Panc1 (cell line): ENCODE measurements at regions not wholly inside any gene's neighbourhood (a gene's known extent, or its start where the extent isn't known, plus 50 kb on each side); places are given as distances from the start of the nearest gene placed in this dataset.

Experiments used
- ATAC-seq: fragments of 200-7000 bp; cut with Tn5 transposase; 2 replicates; pipeline ENCODE4 v1.9.1; 2020; ENCODE audit warnings: mild to moderate bottlenecking, moderate library complexity
- BruUV-seq: library from RNA; stranded (reverse); fragments of 400-500 nt; replicated peaks from 2 replicates; lab custom pipeline; 2021; lab: Mats Ljungman, UMichigan
- CTCF ChIA-PET: fragments of 300-600 bp; sonication (Branson Sonifier 250); formaldehyde crosslinking; loops from one replicate; lab custom pipeline; 2022; ENCODE audit warnings: antibody characterized with exemption; lab: Charles Lee
- POLR2A ChIA-PET: fragments of 300-600 bp; sonication (Branson Sonifier 250); formaldehyde crosslinking; loops from one replicate; lab custom pipeline; 2022; ENCODE audit warnings: antibody characterized with exemption; lab: Charles Lee
- DNase-seq: peaks from one replicate; pipeline ENCODE4 v3.0.0-alpha.2; 2010; ENCODE audit warnings: low read depth, low spot score
- H3K27ac ChIP-seq: 2 replicates; pipeline ENCODE4 v1.5.1; 2011; ENCODE audit warnings: mild to moderate bottlenecking, low read length, inconsistent platforms
- H3K27me3 ChIP-seq: fragments of 200-500 bp; sonication (Bioruptor generic); 2 replicates; pipeline ENCODE4 v1.6.0; 2014; ENCODE audit warnings: low read length, inconsistent platforms; ENCODE audit not compliant: control insufficient read depth, insufficient read depth
- H3K36me3 ChIP-seq: fragments of 200-500 bp; sonication (Bioruptor generic); 2 replicates; pipeline ENCODE4 v1.5.1; 2014; ENCODE audit warnings: inconsistent platforms, mild to moderate bottlenecking, low read length, moderate library complexity; ENCODE audit not compliant: control insufficient read depth, insufficient read depth
- H3K4me1 ChIP-seq: 2 replicates; pipeline ENCODE4 v1.5.1; 2011; ENCODE audit warnings: inconsistent platforms, mild to moderate bottlenecking, low read length, moderate library complexity; ENCODE audit not compliant: control insufficient read depth, insufficient read depth
- H3K4me3 ChIP-seq, 2 experiments: 2 replicates each; pipeline ENCODE4 v1.5.1; 2011 to 2012; ENCODE audit warnings: low read depth in 2 of 2, low read length in 2 of 2, mild to moderate bottlenecking in 2 of 2, inconsistent platforms in 1 of 2, moderate library complexity in 1 of 2
- H3K9me3 ChIP-seq: fragments of 200-500 bp; sonication (Bioruptor generic); 2 replicates; pipeline ENCODE4 v1.5.1; 2014; ENCODE audit warnings: low read depth, mild to moderate bottlenecking, inconsistent platforms, low read length, moderate library complexity; ENCODE audit not compliant: control insufficient read depth, insufficient read depth
- CTCF ChIP-seq: fragments of 450-650 bp; IDR thresholded peaks from 2 replicates; pipeline ENCODE4 v1.5.1; 2017; ENCODE audit warnings: mild to moderate bottlenecking
- POLR2AphosphoS5 ChIP-seq: IDR thresholded peaks from 2 replicates; pipeline ENCODE4 v1.6.1; 2012; ENCODE audit warnings: mild to moderate bottlenecking, low read depth, low read length, moderate library complexity
- REST ChIP-seq, 2 experiments: IDR thresholded peaks; 2 replicates each; pipeline ENCODE4 v1.6.1; 2011 to 2012; ENCODE audit warnings: low read depth in 2 of 2, control low read depth in 1 of 2, low read length in 1 of 2, mild to moderate bottlenecking in 1 of 2, moderate library complexity in 1 of 2; ENCODE audit not compliant: insufficient read depth in 1 of 2
- SIN3A ChIP-seq: IDR thresholded peaks from 2 replicates; pipeline ENCODE4 v1.6.1; 2012; ENCODE audit warnings: low read depth, mild to moderate bottlenecking, low read length, moderate library complexity, borderline replicate concordance; ENCODE audit not compliant: insufficient read depth
- TCF7L2 ChIP-seq: IDR thresholded peaks from 2 replicates; pipeline ENCODE4 v1.6.1; 2011; ENCODE audit warnings: mild to moderate bottlenecking, low read depth, low read length, inconsistent platforms
- in situ Hi-C: cut with HindIII; loops from 2 replicates; pipeline ENCODE4 v1.10.0; 2016; ENCODE audit warnings: low sequenced_read_pairs, low pct_unique_long_range_greater_than_20kb
- intact Hi-C: fragments of 100-400 bp; cut with micrococcal nuclease; formaldehyde crosslinking; loops from one replicate; pipeline ENCODE4 v1.10.0; 2022; ENCODE audit not compliant: unreplicated experiment

GRCh38 chr9:99537996-99538395, 283.7 kb upstream of the NR4A3 start:
- TF ChIP-seq POLR2AphosphoS5, result no peak
- no peak for TF ChIP-seq TCF7L2
- TF ChIP-seq REST (IDR thresholded peaks at IDR 0.05; ENCODE audit: insufficient read depth in 1 of 2, low read depth in 2 of 2, low read length in 1 of 2), result no peak
- no peak for TF ChIP-seq SIN3A
- TF ChIP-seq CTCF, result no peak
- no peak for ATAC-seq
- BruUV-seq, result no TSS peak
- CTCF ChIA-PET, result no interaction called here
- DNase-seq, result no peak
- POLR2A ChIA-PET, result no interaction called here
- in situ Hi-C loops, result no loop called here
- Histone ChIP-seq H3K36me3 (no peaks in the 10 kb centered on the region), H3K27ac (no peak overlapping the region), H3K4me1 (no peaks in the 10 kb centered on the region), H3K9me3 (no peaks in the 10 kb centered on the region), H3K27me3 (no peaks in the 10 kb centered on the region), H3K4me3 (no peak overlapping the region)
- intact Hi-C loops, result no loop called here

- ChIA-PET POLR2A (no interaction called here), CTCF (no interaction called here)
- H3K27ac ChIP-seq, result no peak overlapping the region
- TF ChIP-seq SIN3A, result no peak
- no peak for TF ChIP-seq TCF7L2
- TF ChIP-seq CTCF, result no peak
- TF ChIP-seq POLR2AphosphoS5, result no peak
- no peak for TF ChIP-seq REST (IDR thresholded peaks at IDR 0.05; ENCODE audit: insufficient read depth in 1 of 2, low read depth in 2 of 2, low read length in 1 of 2)
- H3K4me3 ChIP-seq, result no peak overlapping the region
- no peaks in the 10 kb centered on the region for H3K4me1 ChIP-seq
- in situ Hi-C loops (no loop called here), intact Hi-C loops (no loop called here)
- H3K36me3 ChIP-seq, result no peaks in the 10 kb centered on the region
- no peaks in the 10 kb centered on the region for H3K9me3 ChIP-seq
- no peak for ATAC-seq
- BruUV-seq, result no TSS peak
- H3K27me3 ChIP-seq, result no peaks in the 10 kb centered on the region
- no peak for DNase-seq
Measured at GRCh38 chr9:99544526-99544925, 277.2 kb upstream of the NR4A3 start.
